ENCODE measurements at regions not wholly inside any gene's neighbourhood (a gene's known extent, or its start where the extent isn't known, plus 50 kb on each side); places are given as distances from the start of the nearest gene placed in this dataset.
A peak's percentile ranks its signal among the peaks of the same experiment; 100 is the strongest.

GRCh38 chr2:236646871-236647270 is 77.2 kb downstream of the ACKR3 start:
- TF ChIP-seq CTCF (IDR thresholded peaks at IDR 0.05) = no peak
- TF ChIP-seq POLR2A (IDR thresholded peaks at IDR 0.05) = no peak
- WGBS, 2 donors = 95% methylated on average over 4 of the region's 4 CpGs
- no peak overlapping the region for H3K4me3 ChIP-seq (ENCODE audit: low read depth, poor library complexity, severe bottlenecking)
- intact Hi-C loops (cut with DNase I; ENCODE audit: low total_unique reads) = no loop called here
- DNase-seq (ENCODE audit: low spot score in 2 of 2) = peak in 1 of 2 donors; percentile 20

GRCh38 chr2:236647621-236648020 is 78.0 kb downstream of the ACKR3 start:
- intact Hi-C loops (cut with DNase I; ENCODE audit: low total_unique reads) = no loop called here
- no peak overlapping the region for H3K4me3 ChIP-seq (ENCODE audit: low read depth, poor library complexity, severe bottlenecking)
- peak in 1 of 2 donors; percentile 29 for DNase-seq (ENCODE audit: low spot score in 2 of 2)
- TF ChIP-seq POLR2A (IDR thresholded peaks at IDR 0.05) = no peak
- TF ChIP-seq CTCF (IDR thresholded peaks at IDR 0.05) = no peak
- WGBS, 2 donors = 74 to 75% methylated on average over 5 of the region's 5 CpGs

- peak in 1 of 2 donors; percentile 13 for DNase-seq (ENCODE audit: low spot score in 2 of 2)
- intact Hi-C loops (cut with DNase I; ENCODE audit: low total_unique reads) = no loop called here
- 50 to 63% methylated on average over 1 of the region's 1 CpG for WGBS, 2 donors
- no peak overlapping the region for H3K4me3 ChIP-seq (ENCODE audit: low read depth, poor library complexity, severe bottlenecking)
- TF ChIP-seq CTCF (IDR thresholded peaks at IDR 0.05) (no peak), POLR2A (IDR thresholded peaks at IDR 0.05) (no peak)
Observed at GRCh38 chr2:236653863-236654262, 84.2 kb downstream of the ACKR3 start.

GRCh38 chr2:236654496-236654895 is 84.9 kb downstream of the ACKR3 start:
- DNase-seq (ENCODE audit: low spot score in 2 of 2) = peak; percentile 7 to 74
- no peak for TF ChIP-seq POLR2A (IDR thresholded peaks at IDR 0.05)
- no peak for TF ChIP-seq CTCF (IDR thresholded peaks at IDR 0.05)
- intact Hi-C loops (cut with DNase I; ENCODE audit: low total_unique reads) = no loop called here
- H3K4me3 ChIP-seq (ENCODE audit: low read depth, poor library complexity, severe bottlenecking) = no peak overlapping the region
- WGBS, 2 donors = 80 to 87% methylated on average over 6 of the region's 6 CpGs

- intact Hi-C loops (cut with DNase I; ENCODE audit: low total_unique reads) = no loop called here
- no peak overlapping the region for H3K4me3 ChIP-seq (ENCODE audit: low read depth, poor library complexity, severe bottlenecking)
- DNase-seq (ENCODE audit: low spot score in 2 of 2) = peak in 1 of 2 donors; percentile 7
- TF ChIP-seq POLR2A (IDR thresholded peaks at IDR 0.05) (no peak), CTCF (IDR thresholded peaks at IDR 0.05) (no peak)
- 92 to 95% methylated on average over 2 of the region's 2 CpGs for WGBS, 2 donors
Observed at GRCh38 chr2:236656166-236656565, 86.5 kb downstream of the ACKR3 start.

GRCh38 chr2:236656721-236657120 is 87.1 kb downstream of the ACKR3 start:
- 94 to 100% methylated on average over 2 of the region's 2 CpGs for WGBS, 2 donors
- H3K4me3 ChIP-seq (ENCODE audit: low read depth, poor library complexity, severe bottlenecking) = no peak overlapping the region
- intact Hi-C loops (cut with DNase I; ENCODE audit: low total_unique reads) = no loop called here
- DNase-seq (ENCODE audit: low spot score in 2 of 2) = peak in 1 of 2 donors; percentile 10
- TF ChIP-seq CTCF (IDR thresholded peaks at IDR 0.05) (no peak), POLR2A (IDR thresholded peaks at IDR 0.05) (no peak)
